ENCODE measurements at regions not wholly inside any gene's neighbourhood (a gene's known extent, or its start where the extent isn't known, plus 50 kb on each side); places are given as distances from the start of the nearest gene placed in this dataset.

GRCh38 chr13:68984688-68985319, 1122.8 kb upstream of the ATXN8OS start:
- Mint-ChIP-seq H3K27me3 (no peaks in the 10 kb centered on the region), H3K4me1 (ENCODE audit: low read depth) (peaks cover 2% of the 10 kb centered on the region), H3K4me3 (ENCODE audit: low read depth) (no peak overlapping the region), H3K36me3 (ENCODE audit: insufficient read depth) (no peaks in the 10 kb centered on the region), H3K27ac (no peak overlapping the region), H3K9me3 (ENCODE audit: low read depth) (peaks cover 3% of the 10 kb centered on the region)
- no peak for DNase-seq (ENCODE audit: low spot score, unreplicated experiment)
- no peak for TF ChIP-seq CTCF (IDR thresholded peaks at IDR 0.05; ENCODE audit: unreplicated experiment)

GRCh38 chr13:68982961-68983619, 1124.5 kb upstream of the ATXN8OS start:
- no peaks in the 10 kb centered on the region for H3K27me3 Mint-ChIP-seq
- H3K9me3 Mint-ChIP-seq (ENCODE audit: low read depth), result peaks cover 3% of the 10 kb centered on the region
- no peak for TF ChIP-seq CTCF (IDR thresholded peaks at IDR 0.05; ENCODE audit: unreplicated experiment)
- H3K4me3 Mint-ChIP-seq (ENCODE audit: low read depth), result no peak overlapping the region
- no peaks in the 10 kb centered on the region for H3K36me3 Mint-ChIP-seq (ENCODE audit: insufficient read depth)
- no peaks in the 10 kb centered on the region for H3K4me1 Mint-ChIP-seq (ENCODE audit: low read depth)
- H3K27ac Mint-ChIP-seq, result no peak overlapping the region
- DNase-seq (ENCODE audit: low spot score, unreplicated experiment), result no peak

GRCh38 chr13:68976287-68976686, 1131.3 kb upstream of the ATXN8OS start:
- H3K4me1 Mint-ChIP-seq (ENCODE audit: low read depth), result no peaks in the 10 kb centered on the region
- no peak overlapping the region for H3K4me3 Mint-ChIP-seq (ENCODE audit: low read depth)
- H3K27me3 Mint-ChIP-seq, result no peaks in the 10 kb centered on the region
- no peak overlapping the region for H3K27ac Mint-ChIP-seq
- no peak for DNase-seq (ENCODE audit: low spot score, unreplicated experiment)
- H3K36me3 Mint-ChIP-seq (ENCODE audit: insufficient read depth), result no peaks in the 10 kb centered on the region
- H3K9me3 Mint-ChIP-seq (ENCODE audit: low read depth), result no peaks in the 10 kb centered on the region
- no peak for TF ChIP-seq CTCF (IDR thresholded peaks at IDR 0.05; ENCODE audit: unreplicated experiment)

GRCh38 chr13:68970532-68970931, 1137.1 kb upstream of the ATXN8OS start:
- DNase-seq (ENCODE audit: low spot score, unreplicated experiment), result no peak
- H3K4me1 Mint-ChIP-seq (ENCODE audit: low read depth), result no peaks in the 10 kb centered on the region
- H3K36me3 Mint-ChIP-seq (ENCODE audit: insufficient read depth), result no peaks in the 10 kb centered on the region
- no peaks in the 10 kb centered on the region for H3K9me3 Mint-ChIP-seq (ENCODE audit: low read depth)
- TF ChIP-seq CTCF (IDR thresholded peaks at IDR 0.05; ENCODE audit: unreplicated experiment), result no peak
- no peak overlapping the region for H3K4me3 Mint-ChIP-seq (ENCODE audit: low read depth)
- no peaks in the 10 kb centered on the region for H3K27me3 Mint-ChIP-seq
- H3K27ac Mint-ChIP-seq, result no peak overlapping the region

- Mint-ChIP-seq H3K27me3 (no peaks in the 10 kb centered on the region), H3K4me1 (ENCODE audit: low read depth) (no peaks in the 10 kb centered on the region), H3K9me3 (ENCODE audit: low read depth) (peaks cover 2% of the 10 kb centered on the region), H3K27ac (no peak overlapping the region), H3K36me3 (ENCODE audit: insufficient read depth) (no peaks in the 10 kb centered on the region), H3K4me3 (ENCODE audit: low read depth) (no peak overlapping the region)
- no peak for TF ChIP-seq CTCF (IDR thresholded peaks at IDR 0.05; ENCODE audit: unreplicated experiment)
- DNase-seq (ENCODE audit: low spot score, unreplicated experiment), result no peak
These were observed 1159.0 kb upstream of the ATXN8OS start for GRCh38 chr13:68948586-68948985.

Data from progenitor cell of endocrine pancreas (in vitro differentiated cells).